OCI-LY7 (cell line): ENCODE measurements at regions not wholly inside any gene's neighbourhood (a gene's known extent, or its start where the extent isn't known, plus 50 kb on each side); places are given as distances from the start of the nearest gene placed in this dataset.

Experiments used
- BruUV-seq: library from RNA; stranded (reverse); fragments of 400-500 nt; replicated peaks from 2 replicates; lab custom pipeline; 2021; lab: Mats Ljungman, UMichigan
- CTCF ChIA-PET: fragments of 300-600 bp; sonication (Branson Sonifier 250); formaldehyde crosslinking; loops from one replicate; lab custom pipeline; 2022; ENCODE audit warnings: antibody characterized with exemption; ENCODE audit not compliant: unreplicated experiment; lab: Charles Lee
- POLR2A ChIA-PET: fragments of 300-600 bp; sonication (Branson Sonifier 250); formaldehyde crosslinking; loops from one replicate; lab custom pipeline; 2022; ENCODE audit warnings: antibody characterized with exemption; lab: Charles Lee
- DNase-seq: peaks from one replicate; pipeline ENCODE4 v3.0.0-alpha.2; 2015; ENCODE audit warnings: low spot score
- H2AFZ ChIP-seq: fragments of 200-600 bp; sonication (generic), shearing (Covaris generic); 2 replicates; pipeline ENCODE4 v1.6.1; 2014; ENCODE audit warnings: mild to moderate bottlenecking, antibody characterized with exemption, low read length, moderate library complexity
- H3K27ac ChIP-seq: fragments of 200-600 bp; sonication (generic); 2 replicates; pipeline ENCODE4 v1.5.1; 2014; ENCODE audit warnings: mixed run types, low read depth, mild to moderate bottlenecking, moderate library complexity, low read length, inconsistent platforms; ENCODE audit not compliant: poor library complexity, severe bottlenecking
- H3K36me3 ChIP-seq: fragments of 200-600 bp; sonication (generic); 2 replicates; pipeline ENCODE4 v1.6.1; 2014; ENCODE audit warnings: mild to moderate bottlenecking, antibody characterized with exemption, low read length, moderate library complexity, mixed read lengths; ENCODE audit not compliant: insufficient read depth
- H3K4me1 ChIP-seq: fragments of 200-600 bp; sonication (generic); 2 replicates; pipeline ENCODE4 v1.5.1; 2014; ENCODE audit warnings: mild to moderate bottlenecking, low read length; ENCODE audit not compliant: insufficient read depth, poor library complexity, severe bottlenecking
- H3K4me2 ChIP-seq: fragments of 200-600 bp; sonication (generic); 2 replicates; pipeline ENCODE4 v1.6.1; 2014; ENCODE audit warnings: mild to moderate bottlenecking, low read length
- H3K4me3 ChIP-seq: fragments of 200-600 bp; sonication (generic); 2 replicates; pipeline ENCODE4 v1.5.1; 2014; ENCODE audit warnings: mild to moderate bottlenecking, low read depth, low read length; ENCODE audit not compliant: poor library complexity, severe bottlenecking
- H3K79me2 ChIP-seq: fragments of 200-600 bp; sonication (generic); 2 replicates; pipeline ENCODE4 v1.6.1; 2016; ENCODE audit warnings: low read depth, mild to moderate bottlenecking, low read length, moderate library complexity, mixed read lengths; ENCODE audit not compliant: insufficient read depth
- H3K9me2 ChIP-seq: fragments of 200-600 bp; sonication (generic); 2 replicates; pipeline ENCODE4 v1.6.1; 2016; ENCODE audit warnings: mild to moderate bottlenecking, low read length, mixed read lengths; ENCODE audit not compliant: insufficient read depth
- H3K9me3 ChIP-seq: fragments of 200-600 bp; sonication (generic); 2 replicates; pipeline ENCODE4 v1.6.1; 2014; ENCODE audit warnings: mild to moderate bottlenecking, mixed run types, low read length, mixed read lengths
- H4K20me1 ChIP-seq: fragments of 200-600 bp; sonication (generic); 2 replicates; pipeline ENCODE4 v1.6.1; 2014; ENCODE audit warnings: mild to moderate bottlenecking, antibody characterized with exemption, low read length, moderate library complexity, mixed read lengths; ENCODE audit not compliant: insufficient read depth
- EZH2phosphoT487 ChIP-seq: fragments of 200-600 bp; sonication (generic); IDR thresholded peaks from 2 replicates; pipeline ENCODE4 v1.6.1; 2018; ENCODE audit warnings: low read depth, borderline replicate concordance, mild to moderate bottlenecking, mixed run types, antibody characterized with exemption, low read length, moderate library complexity, mixed read lengths
- intact Hi-C: fragments of 100-400 bp; cut with micrococcal nuclease; formaldehyde crosslinking; loops from one replicate; pipeline ENCODE4 v1.10.0; 2022; ENCODE audit not compliant: unreplicated experiment
- TF ChIP-seq, protein P1 (sequence below): fragments of 200-600 bp; sonication (generic); conservative IDR thresholded peaks from 2 replicates; pipeline ENCODE4 v1.5.1; 2014; ENCODE audit warnings: mild to moderate bottlenecking, antibody characterized with exemption, low read length, moderate library complexity, mixed read lengths

DNA sequence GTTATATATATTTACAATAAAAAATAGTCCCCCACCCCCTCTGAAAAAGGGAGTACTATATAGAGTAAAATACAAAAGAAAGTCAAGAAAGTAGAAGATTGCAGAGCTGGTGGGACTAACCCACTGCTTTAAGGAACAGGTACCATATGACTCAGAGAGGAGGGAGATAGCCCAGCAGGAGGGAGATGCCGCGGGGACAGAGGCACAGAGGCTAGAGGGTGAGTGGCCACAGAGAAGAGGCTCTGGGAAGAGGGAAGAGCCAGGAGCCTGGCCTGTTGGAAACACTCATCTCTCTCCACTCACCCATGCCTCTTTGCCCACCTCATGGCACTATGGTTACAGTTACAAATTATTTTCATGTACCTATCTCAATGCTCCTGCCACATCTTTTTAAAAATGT lies 53.6 kb upstream of the LYVE1 start:
- DNase-seq, result no peak
- Histone ChIP-seq H2AFZ (no peak overlapping the region), H3K4me3 (no peak overlapping the region), H3K9me3 (no peaks in the 10 kb centered on the region), H3K9me2 (no peaks in the 10 kb centered on the region), H4K20me1 (no peaks in the 10 kb centered on the region), H3K4me1 (peaks cover 7% of the 10 kb centered on the region), H3K79me2 (no peaks in the 10 kb centered on the region), H3K36me3 (no peaks in the 10 kb centered on the region), H3K27ac (no peak overlapping the region), H3K4me2 (no peak overlapping the region)
- no TSS peak for BruUV-seq
- ChIA-PET POLR2A (no interaction called here), CTCF (interaction anchor here (0.6 kb wide), 1 partner anchor 84 kb away, joined by 3 read pairs; no protein-coding TSS in a partner anchor)
- no peak for TF ChIP-seq EZH2phosphoT487
- TF ChIP-seq, protein P1, sequence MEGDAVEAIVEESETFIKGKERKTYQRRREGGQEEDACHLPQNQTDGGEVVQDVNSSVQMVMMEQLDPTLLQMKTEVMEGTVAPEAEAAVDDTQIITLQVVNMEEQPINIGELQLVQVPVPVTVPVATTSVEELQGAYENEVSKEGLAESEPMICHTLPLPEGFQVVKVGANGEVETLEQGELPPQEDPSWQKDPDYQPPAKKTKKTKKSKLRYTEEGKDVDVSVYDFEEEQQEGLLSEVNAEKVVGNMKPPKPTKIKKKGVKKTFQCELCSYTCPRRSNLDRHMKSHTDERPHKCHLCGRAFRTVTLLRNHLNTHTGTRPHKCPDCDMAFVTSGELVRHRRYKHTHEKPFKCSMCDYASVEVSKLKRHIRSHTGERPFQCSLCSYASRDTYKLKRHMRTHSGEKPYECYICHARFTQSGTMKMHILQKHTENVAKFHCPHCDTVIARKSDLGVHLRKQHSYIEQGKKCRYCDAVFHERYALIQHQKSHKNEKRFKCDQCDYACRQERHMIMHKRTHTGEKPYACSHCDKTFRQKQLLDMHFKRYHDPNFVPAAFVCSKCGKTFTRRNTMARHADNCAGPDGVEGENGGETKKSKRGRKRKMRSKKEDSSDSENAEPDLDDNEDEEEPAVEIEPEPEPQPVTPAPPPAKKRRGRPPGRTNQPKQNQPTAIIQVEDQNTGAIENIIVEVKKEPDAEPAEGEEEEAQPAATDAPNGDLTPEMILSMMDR, result no peak
- intact Hi-C loops, result no loop called here

DNA sequence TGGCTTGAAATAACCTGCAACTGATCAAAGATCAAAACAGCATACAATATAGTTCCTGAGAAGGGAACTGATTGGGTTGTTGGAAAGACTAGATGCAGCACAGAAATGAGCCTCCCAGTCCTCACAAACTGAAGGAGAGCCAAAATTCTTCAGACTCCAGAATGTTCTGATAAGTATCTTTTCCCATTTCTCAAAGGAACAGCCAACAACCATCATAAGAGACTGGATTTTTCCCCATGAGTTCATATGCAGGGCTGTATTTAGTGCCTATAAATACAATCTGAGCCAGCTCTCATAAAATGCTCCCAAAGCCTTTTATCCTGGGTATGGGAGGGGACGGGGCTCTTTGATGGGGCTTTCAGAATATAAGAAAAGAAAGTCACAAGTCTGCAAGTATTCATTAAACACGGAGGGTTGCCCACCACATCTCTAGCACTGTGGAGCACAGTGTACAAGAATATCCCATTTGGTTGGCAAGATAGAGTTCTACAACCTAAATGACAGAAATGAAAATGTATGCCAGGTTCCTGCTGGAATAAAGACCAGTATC lies 50.7 kb upstream of the LYVE1 start:
- no TSS peak for BruUV-seq
- no peak overlapping the region for H3K4me3 ChIP-seq
- H3K27ac ChIP-seq, result no peak overlapping the region
- H2AFZ ChIP-seq, result no peak overlapping the region
- H3K79me2 ChIP-seq, result no peaks in the 10 kb centered on the region
- no peaks in the 10 kb centered on the region for H4K20me1 ChIP-seq
- H3K4me2 ChIP-seq, result no peak overlapping the region
- TF ChIP-seq EZH2phosphoT487, result no peak
- TF ChIP-seq, protein P1, result no peak
- DNase-seq, result no peak
- POLR2A ChIA-PET, result interaction anchor here (0.6 to 1.0 kb wide), 2 partner anchors 21 to 1239 kb away, joined by 3 to 4 read pairs; no protein-coding TSS in a partner anchor
- H3K4me1 ChIP-seq, result peaks cover 7% of the 10 kb centered on the region
- no peaks in the 10 kb centered on the region for H3K9me2 ChIP-seq
- CTCF ChIA-PET, result no interaction called here
- intact Hi-C loops, result no loop called here
- H3K9me3 ChIP-seq, result no peaks in the 10 kb centered on the region
- H3K36me3 ChIP-seq, result no peaks in the 10 kb centered on the region

DNA sequence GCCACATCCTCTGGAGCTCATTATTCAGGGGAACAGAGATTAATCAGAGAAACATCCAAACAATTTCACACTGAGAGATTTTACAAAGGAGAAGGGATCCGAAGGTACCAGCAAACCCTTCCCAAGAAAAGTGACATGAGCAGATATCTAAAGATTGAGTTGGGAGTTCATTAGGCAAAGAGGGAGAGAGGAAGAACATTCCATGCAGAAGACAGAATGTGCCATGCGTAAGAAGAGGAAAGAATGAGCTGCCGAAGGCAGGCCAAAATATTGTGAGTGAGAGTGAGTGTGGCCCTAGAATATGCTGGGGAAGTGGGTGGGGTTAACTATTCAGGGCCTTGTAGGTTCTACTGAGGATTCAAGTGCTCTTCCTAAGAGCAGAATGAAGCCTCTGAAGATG lies 50.0 kb upstream of the LYVE1 start:
- no peak overlapping the region for H3K4me3 ChIP-seq
- H3K79me2 ChIP-seq, result no peaks in the 10 kb centered on the region
- H2AFZ ChIP-seq, result no peak overlapping the region
- TF ChIP-seq, protein P1, result no peak
- no peak for TF ChIP-seq EZH2phosphoT487
- peaks cover 4% of the 10 kb centered on the region for H3K4me1 ChIP-seq
- H3K27ac ChIP-seq, result no peak overlapping the region
- intact Hi-C loops, result no loop called here
- H4K20me1 ChIP-seq, result no peaks in the 10 kb centered on the region
- POLR2A ChIA-PET, result interaction anchor here (0.6 to 1.0 kb wide), 4 partner anchors 12 to 1238 kb away, joined by 3 to 4 read pairs (median 4); no protein-coding TSS in a partner anchor
- no peaks in the 10 kb centered on the region for H3K9me3 ChIP-seq
- H3K36me3 ChIP-seq, result no peaks in the 10 kb centered on the region
- no peak overlapping the region for H3K4me2 ChIP-seq
- no TSS peak for BruUV-seq
- no peaks in the 10 kb centered on the region for H3K9me2 ChIP-seq
- CTCF ChIA-PET, result no interaction called here
- no peak for DNase-seq
